ENCODE measurements at regions not wholly inside any gene's neighbourhood (a gene's known extent, or its start where the extent isn't known, plus 50 kb on each side); places are given as distances from the start of the nearest gene placed in this dataset.
"Not testable (repeated sequence)": the region's sequence is repeated elsewhere in the genome, so short reads cannot be mapped to it uniquely, and the experiment has no call there.

DNA sequence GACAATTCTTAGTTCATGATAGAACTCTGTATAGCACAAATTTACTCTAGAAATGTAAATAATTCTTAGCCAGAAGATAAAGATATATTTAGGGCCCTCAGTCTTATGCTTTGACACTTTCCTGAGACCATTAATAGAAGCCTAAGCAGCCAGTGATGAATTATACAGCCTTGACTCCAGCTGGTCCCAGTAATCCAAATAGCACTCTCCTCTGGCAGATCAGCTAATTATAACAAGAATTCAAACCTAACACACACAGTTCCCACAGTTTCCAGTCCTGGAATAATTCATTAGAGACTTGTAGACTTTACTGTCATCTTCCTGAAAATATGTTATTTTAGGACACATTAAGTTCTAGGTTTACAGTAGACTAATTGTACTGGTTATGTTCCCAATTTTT is 50.4 kb downstream of the SHOC1 start:
- Mint-ChIP-seq H3K4me3 (no peak overlapping the region), H3K4me1 (no peaks in the 10 kb centered on the region), H3K36me3 (no peaks in the 10 kb centered on the region), H3K27ac (no peak overlapping the region), H3K27me3 (no peaks in the 10 kb centered on the region), H3K9me3 (no peaks in the 10 kb centered on the region)
- no peak for DNase-seq
- CTCF ChIA-PET, result no interaction called here

DNA sequence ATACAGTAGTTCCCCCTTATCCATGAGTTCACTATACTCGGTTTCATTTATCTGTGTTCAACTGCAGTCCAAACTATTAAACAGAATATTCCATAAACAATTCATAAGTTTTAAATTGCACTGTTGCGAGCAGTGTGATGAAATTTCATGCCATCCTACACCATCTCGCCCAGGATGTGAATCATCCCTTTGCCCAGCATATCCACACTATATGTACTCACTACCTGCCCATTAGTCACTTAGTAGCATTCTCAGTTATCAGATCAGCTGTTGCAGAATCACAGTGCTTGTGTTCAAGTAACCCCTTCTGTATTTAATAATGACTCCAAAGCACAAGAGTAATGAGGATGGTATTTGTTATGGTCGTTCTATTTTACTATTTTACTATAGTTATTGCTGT is 51.5 kb downstream of the SHOC1 start:
- H3K36me3 Mint-ChIP-seq, result no peaks in the 10 kb centered on the region
- H3K27me3 Mint-ChIP-seq, result no peaks in the 10 kb centered on the region
- no peak for DNase-seq
- CTCF ChIA-PET, result interaction anchor here (0.6 kb wide), 2 partner anchors 43 to 343 kb away, joined by 3 to 4 read pairs; no protein-coding TSS in a partner anchor
- no peaks in the 10 kb centered on the region for H3K9me3 Mint-ChIP-seq
- H3K4me1 Mint-ChIP-seq, result no peaks in the 10 kb centered on the region
- no peak overlapping the region for H3K27ac Mint-ChIP-seq
- H3K4me3 Mint-ChIP-seq, result no peak overlapping the region

DNA sequence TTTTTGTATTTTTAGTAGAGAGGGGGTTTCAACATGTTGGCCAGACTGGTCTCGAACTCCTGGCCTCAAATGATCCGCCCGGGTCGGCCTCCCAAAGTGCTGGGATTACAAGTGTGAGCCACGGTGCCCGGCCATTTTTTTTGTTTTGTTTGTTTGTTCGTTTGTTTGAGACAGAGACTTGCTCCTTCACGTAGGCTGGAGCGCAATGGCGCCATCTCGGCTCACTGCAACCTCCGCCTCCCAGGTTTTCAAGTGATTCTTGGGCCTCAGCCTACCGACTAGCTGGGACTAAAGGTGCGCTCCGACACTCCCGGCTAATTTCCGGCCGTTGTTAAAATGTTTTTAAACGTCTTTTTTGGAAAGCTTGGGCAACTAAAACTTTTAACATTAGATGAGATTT is 54.0 kb downstream of the SHOC1 start:
- CTCF ChIA-PET, result no interaction called here
- no peaks in the 10 kb centered on the region for H3K4me1 Mint-ChIP-seq
- peaks cover 4% of the 10 kb centered on the region for H3K9me3 Mint-ChIP-seq
- no peaks in the 10 kb centered on the region for H3K36me3 Mint-ChIP-seq
- no peak for DNase-seq
- no peak overlapping the region for H3K27ac Mint-ChIP-seq
- H3K27me3 Mint-ChIP-seq, result no peaks in the 10 kb centered on the region
- H3K4me3 Mint-ChIP-seq, result no peak overlapping the region

DNA sequence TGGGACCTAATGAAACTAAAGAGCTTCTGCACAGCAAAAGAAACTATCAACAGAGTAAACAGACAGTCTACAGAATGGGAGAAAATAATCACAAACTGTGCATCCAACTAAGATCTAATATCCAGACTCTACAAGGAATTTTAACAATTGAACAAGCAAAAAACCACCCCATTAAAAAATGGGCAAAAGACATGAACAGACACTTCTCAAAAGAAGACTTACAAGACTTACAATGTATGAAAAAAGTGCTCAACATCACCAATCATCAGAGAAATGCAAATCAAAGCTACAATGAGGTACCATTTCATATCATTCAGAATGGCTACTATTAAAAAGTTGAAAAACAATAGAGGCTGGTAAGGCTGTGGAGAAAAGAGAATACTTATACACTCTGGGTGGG is 58.0 kb downstream of the SHOC1 start:
- CTCF ChIA-PET, result no interaction called here
- Mint-ChIP-seq H3K4me1 (no peaks in the 10 kb centered on the region), H3K27me3 (no peaks in the 10 kb centered on the region), H3K4me3 (no peak overlapping the region), H3K27ac (no peak overlapping the region), H3K36me3 (no peaks in the 10 kb centered on the region), H3K9me3 (peaks cover 5% of the 10 kb centered on the region)
- no peak for DNase-seq

DNA sequence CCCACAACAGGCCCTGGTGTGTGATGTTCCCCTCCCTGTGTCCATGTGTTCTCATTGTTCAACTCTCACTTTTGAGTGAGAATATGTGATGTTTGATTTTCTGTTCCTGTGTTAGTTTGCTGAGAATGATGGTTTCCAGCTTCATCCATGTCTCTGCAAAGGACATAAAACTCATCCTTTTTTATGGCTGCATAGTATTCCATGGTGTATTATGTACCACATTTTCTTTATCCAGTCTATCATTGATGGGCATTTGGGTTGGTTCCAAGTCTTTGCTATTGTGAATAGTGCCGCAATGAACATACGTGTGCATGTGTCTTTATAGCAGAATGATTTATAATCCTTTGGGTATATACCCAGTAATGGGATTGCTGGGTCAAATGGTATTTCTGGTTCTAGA is 59.4 kb downstream of the SHOC1 start:
- H3K4me1 Mint-ChIP-seq, H3K4me3 Mint-ChIP-seq, H3K27me3 Mint-ChIP-seq, H3K9me3 Mint-ChIP-seq, H3K36me3 Mint-ChIP-seq, H3K27ac Mint-ChIP-seq, CTCF ChIA-PET, DNase-seq: not testable (repeated sequence)

DNA sequence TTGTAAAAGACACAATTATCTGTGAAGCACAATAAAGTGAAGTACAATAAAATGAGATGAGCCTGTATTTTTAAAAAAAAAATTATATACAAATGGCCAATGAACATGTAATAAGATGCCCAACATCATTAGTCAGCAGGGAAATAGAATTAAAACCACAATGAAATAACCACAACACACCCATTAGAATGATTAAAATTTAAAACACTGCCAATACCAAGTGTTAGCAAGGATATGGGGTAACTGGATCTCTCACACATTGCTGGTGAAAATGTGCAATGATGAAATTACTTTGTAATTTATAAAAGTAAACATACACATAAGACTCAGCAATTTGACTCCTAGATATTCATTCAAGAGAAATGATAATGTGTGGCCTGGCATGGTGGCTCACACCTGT is 62.8 kb downstream of the SHOC1 start:
- Mint-ChIP-seq H3K9me3 (peaks cover 9% of the 10 kb centered on the region), H3K36me3 (peaks cover 6% of the 10 kb centered on the region), H3K27ac (no peak overlapping the region), H3K27me3 (no peaks in the 10 kb centered on the region), H3K4me1 (no peaks in the 10 kb centered on the region), H3K4me3 (no peak overlapping the region)
- DNase-seq, result no peak
- CTCF ChIA-PET, result no interaction called here

DNA sequence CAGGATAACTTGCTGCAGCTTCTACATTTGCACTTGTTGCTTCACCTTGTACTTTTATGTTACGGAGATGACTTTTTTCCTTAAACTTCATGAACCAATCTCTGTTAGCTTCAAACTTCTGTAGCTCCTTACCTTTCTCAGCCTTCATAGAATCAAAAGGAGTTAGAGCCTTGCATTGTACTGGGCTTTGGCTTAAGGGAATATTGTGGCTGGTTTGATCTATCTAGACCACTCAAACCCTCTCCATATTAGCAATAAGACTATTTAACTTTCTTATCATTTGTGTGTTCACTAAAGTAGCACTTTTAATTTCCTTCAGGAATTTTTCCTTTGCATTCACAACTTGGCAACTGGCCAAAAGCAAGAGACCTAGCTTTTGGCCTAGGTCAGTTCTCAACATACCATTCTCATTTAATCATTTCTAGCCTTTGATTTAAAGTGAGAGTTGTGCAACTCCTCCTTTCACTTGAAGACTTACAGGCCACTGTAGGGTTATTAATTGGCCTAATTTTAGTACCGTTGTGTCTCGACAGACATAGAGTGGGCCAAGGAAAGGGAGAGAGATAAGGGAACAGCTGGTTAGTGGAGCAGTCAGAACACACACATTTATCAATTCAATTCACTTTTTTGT is 63.7 kb downstream of the SHOC1 start:
- CTCF ChIA-PET, result interaction anchor here (0.6 kb wide), 1 partner anchor 380 kb away, joined by 3 read pairs; no protein-coding TSS in a partner anchor
- H3K27ac Mint-ChIP-seq, result no peak overlapping the region
- no peak for DNase-seq

DNA sequence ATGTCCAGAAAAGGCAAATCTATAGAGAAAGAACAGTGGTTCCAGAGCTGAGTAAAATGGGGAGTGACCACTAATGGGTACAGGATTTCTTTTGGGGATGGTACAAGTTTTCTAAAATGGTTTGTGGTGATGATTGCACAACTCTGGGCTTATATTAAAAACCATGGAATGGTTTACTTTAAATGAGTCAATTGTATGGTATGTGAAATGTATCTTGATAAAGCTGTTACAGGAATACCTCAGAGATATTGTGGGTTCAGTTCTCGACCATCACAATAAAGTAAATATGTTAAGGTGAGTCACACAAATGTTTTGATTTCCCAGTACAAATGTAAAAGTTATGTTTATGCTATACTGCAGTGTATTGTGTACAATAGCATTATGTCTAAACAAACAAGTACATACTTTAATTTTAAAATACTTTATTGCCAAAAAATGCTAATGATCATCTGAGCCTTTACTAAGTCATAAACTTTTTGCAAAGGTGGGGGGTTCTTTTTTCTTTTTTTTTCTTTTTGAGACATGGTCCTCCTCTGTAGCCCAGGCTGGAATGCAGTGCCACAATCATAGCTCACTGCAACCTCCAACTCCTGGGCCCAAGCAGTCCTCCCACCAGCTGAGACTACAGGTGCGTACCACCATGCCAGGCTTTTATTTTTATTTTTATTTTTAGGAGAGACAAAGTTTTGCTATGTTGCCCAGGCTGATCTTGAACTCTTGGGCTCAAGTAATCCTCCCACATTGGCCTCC is 65.9 kb downstream of the SHOC1 start:
- DNase-seq, result no peak
- Mint-ChIP-seq H3K4me1 (no peaks in the 10 kb centered on the region), H3K9me3 (peaks cover 4% of the 10 kb centered on the region), H3K4me3 (no peak overlapping the region), H3K36me3 (peaks cover 6% of the 10 kb centered on the region), H3K27ac (no peak overlapping the region), H3K27me3 (no peaks in the 10 kb centered on the region)
- CTCF ChIA-PET, result interaction anchor here (0.7 kb wide), 1 partner anchor 69 kb away, joined by 3 read pairs; no protein-coding TSS in a partner anchor

More for the DNA sequence above, 63.7 kb downstream of the SHOC1 start:
- Mint-ChIP-seq H3K27me3 (no peaks in the 10 kb centered on the region), H3K9me3 (peaks cover 8% of the 10 kb centered on the region), H3K4me1 (no peaks in the 10 kb centered on the region), H3K4me3 (no peak overlapping the region), H3K36me3 (peaks cover 6% of the 10 kb centered on the region)

DNA sequence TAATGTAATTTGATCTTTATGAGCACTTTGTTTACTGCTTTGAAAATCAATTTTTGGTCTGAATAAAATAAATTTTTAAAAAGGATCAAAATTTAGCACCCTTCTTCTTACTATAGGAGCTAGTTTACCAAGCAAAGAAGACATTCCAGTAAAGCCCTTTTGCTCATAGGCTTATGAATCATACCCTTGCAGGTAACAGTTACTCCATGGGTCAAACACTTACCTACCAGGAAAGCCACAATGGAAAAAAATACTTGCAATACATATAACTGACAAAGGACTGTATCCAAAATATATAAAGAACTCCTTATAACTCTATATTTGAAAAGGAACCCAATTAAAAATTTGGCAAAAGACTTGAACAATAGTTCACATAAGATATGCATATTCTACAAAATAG is 66.6 kb downstream of the SHOC1 start:
- DNase-seq, result no peak
- peaks cover 4% of the 10 kb centered on the region for H3K9me3 Mint-ChIP-seq
- H3K27ac Mint-ChIP-seq, result no peak overlapping the region
- no peaks in the 10 kb centered on the region for H3K27me3 Mint-ChIP-seq
- H3K4me3 Mint-ChIP-seq, result no peak overlapping the region
- CTCF ChIA-PET, result no interaction called here
- peaks cover 6% of the 10 kb centered on the region for H3K36me3 Mint-ChIP-seq
- H3K4me1 Mint-ChIP-seq, result no peaks in the 10 kb centered on the region

DNA sequence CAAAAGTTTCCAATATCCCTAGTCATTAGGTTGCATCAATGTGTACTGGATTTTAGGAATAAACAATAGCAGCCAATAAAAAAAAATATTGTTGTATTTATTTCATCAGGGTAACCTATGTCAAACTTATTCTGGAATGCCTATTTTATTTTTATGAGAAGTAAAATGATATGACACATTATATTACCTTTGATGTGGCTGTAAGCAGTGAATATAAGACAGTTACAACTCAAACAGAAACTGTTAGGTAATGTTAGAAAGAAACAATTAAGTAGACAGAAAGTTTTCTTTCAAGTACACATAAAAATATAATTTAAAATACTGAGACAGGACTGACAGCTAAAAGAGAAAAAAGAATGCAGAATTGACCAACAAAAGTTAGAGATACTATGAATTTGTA is 65.5 kb downstream of the GNG10 start:
- CTCF ChIA-PET, result no interaction called here
- no peaks in the 10 kb centered on the region for H3K27me3 Mint-ChIP-seq

DNA sequence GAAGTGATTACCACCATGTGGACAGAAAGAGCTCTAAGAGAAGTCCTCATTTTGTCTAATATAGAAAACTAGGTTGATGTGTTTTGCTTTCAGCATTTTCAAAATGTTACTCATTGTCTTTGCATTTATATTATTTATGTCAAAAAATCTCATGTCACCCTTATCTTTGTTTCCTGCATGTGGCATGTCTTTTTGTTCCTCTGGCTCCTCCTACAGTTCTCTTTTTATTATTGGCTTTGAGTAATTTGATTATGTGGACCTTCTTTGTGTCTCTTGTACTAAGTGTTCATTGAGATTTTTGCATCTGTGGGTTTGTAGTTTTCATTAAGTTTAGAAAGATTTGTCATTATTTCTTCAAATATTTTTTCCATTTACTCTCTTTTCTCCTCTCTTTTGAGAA is 58.8 kb downstream of the GNG10 start:
- H3K27me3 Mint-ChIP-seq, result no peaks in the 10 kb centered on the region
- no peak overlapping the region for H3K4me3 Mint-ChIP-seq
- CTCF ChIA-PET, result interaction anchor here (1.5 kb wide), 1 partner anchor 39 kb away, joined by 3 read pairs; no protein-coding TSS in a partner anchor
- no peak overlapping the region for H3K27ac Mint-ChIP-seq
- no peaks in the 10 kb centered on the region for H3K9me3 Mint-ChIP-seq
- DNase-seq, result no peak
- no peaks in the 10 kb centered on the region for H3K4me1 Mint-ChIP-seq
- H3K36me3 Mint-ChIP-seq, result no peaks in the 10 kb centered on the region

More for the DNA sequence above, 65.5 kb downstream of the GNG10 start:
- no peak overlapping the region for H3K27ac Mint-ChIP-seq
- H3K4me3 Mint-ChIP-seq, result no peak overlapping the region
- H3K36me3 Mint-ChIP-seq, result peaks cover 6% of the 10 kb centered on the region
- no peak for DNase-seq
- no peaks in the 10 kb centered on the region for H3K4me1 Mint-ChIP-seq
- peaks cover 4% of the 10 kb centered on the region for H3K9me3 Mint-ChIP-seq

Measured in activated naive CD4-positive, alpha-beta T cell treated with anti-CD3 and anti-CD28 coated beads, Interleukin-2, amount 10 ng/mL, durations not matched to agents 7 days and 5 days (primary cell).